Fibroblast of the conjunctiva (primary cell): ENCODE measurements at regions not wholly inside any gene's neighbourhood (a gene's known extent, or its start where the extent isn't known, plus 50 kb on each side); places are given as distances from the start of the nearest gene placed in this dataset.
"Not testable (repeated sequence)": the region's sequence is repeated elsewhere in the genome, so short reads cannot be mapped to it uniquely, and the experiment has no call there.

ENCODE experiments used
- DNase-seq: peaks from one replicate; pipeline ENCODE4 v3.0.0-alpha.2; 2010; ENCODE audit warnings: low read depth

DNA sequence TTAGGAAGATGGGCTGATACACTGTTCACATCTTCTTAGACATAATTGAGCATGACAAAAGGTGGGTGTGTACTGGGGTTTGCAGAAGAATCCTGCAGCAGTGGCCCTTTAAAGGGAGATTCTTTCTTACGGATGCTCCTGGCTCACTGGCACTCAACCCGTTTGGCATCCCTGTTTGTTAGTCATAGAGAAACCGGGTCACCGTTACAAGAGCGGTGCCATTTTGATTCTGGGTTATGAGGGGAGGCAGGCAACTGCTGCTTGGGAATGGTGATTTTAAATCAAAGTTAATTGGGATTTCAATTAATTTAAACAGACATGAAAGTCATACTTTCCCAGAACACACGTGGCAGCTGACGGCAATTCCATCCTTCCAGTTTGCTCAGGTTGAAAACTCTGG, 245.8 kb downstream of the AACS start:
- no peak for DNase-seq

DNA sequence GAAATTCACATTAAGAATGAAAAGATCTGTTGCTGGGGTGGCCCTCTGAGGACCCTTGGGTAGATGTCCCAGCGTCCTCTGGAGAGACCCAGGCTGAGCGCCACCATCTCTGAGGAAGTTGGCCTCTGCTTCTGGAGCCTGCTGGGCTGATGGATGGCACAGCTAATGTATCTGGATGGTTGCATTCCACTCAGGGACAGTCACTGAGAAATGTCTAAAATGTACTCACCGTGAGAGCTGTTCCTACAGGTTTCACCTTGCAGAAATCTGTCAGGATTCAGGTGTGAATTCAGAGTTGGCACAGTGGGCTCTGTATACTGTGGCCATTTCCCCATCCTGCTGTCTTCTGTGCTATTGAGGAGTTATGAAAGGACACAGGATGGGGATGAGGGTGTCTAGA, 247.2 kb downstream of the AACS start:
- no peak for DNase-seq

DNA sequence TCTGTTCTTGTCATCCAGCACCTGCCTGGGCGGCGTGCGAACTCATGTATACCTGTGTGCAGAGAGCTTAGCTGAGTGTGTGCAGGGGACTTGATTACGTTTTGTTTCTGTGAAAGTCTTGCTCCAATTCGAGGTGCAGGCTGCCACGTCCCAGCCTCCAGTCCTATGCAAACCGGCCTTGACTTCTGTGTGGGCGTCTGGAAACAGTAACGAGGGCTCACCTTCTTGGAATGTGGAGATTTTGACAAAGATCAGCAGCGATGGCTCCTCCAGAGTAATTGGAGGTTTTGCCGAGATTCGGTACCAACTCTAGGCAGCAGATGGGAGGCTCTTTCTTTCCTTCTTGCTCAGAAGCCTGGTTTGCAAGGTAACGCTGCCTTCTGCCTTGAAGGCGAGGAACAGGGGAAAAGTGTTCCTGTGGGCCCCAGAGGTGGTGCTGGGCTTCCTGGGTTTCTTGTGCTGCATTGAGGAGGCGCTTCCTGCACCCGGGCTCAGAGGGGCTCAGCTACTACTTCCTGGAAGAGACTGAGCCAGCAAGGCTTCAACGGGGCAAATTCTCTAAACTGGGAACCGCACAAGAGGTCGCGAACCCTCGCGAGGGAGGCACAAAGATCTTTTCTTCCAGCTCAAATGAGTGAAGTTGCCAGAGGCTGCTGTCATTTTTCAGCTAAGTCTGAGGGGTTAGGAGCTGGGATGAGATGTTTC, 249.0 kb downstream of the AACS start:
- no peak for DNase-seq

DNA sequence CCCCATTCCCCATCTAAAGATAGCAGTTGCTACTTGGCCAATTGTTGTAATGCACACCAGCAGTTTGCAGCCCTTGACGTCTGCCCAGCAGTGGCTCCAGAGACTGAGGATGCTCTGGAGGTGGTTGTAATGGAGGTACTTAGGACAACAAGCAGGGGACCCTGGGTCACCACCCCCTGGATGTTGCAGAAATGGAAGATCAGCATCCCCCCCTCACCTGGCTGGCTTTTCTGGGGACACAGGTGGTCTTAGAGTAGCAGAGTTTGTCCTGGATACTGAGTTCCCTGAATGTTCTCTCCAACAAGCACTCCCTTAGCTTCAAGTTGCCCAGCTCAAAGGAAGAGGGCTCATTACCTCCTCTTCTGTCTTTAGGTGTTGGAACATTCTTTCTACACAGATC, 250.5 kb downstream of the AACS start:
- no peak for DNase-seq

DNA sequence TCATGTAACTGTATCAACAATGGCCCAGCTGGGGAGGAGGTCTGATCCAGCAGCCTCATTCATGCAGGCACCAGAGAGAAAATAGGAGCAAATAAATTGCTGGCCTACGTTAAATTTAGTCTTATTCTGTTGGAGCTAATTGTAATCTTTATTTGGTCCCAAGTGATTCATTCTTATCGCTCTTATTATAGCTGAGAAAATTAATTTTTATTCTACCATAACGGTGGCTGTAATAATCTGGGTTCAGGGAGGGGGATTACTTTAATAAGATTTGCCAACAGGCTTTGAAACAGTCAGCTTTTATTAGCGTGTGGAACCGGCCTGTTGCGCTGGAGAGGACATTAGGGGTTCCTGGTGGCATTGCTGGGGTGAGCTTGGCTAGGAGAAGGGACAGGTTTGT, 254.9 kb downstream of the AACS start:
- DNase-seq, result no peak

DNA sequence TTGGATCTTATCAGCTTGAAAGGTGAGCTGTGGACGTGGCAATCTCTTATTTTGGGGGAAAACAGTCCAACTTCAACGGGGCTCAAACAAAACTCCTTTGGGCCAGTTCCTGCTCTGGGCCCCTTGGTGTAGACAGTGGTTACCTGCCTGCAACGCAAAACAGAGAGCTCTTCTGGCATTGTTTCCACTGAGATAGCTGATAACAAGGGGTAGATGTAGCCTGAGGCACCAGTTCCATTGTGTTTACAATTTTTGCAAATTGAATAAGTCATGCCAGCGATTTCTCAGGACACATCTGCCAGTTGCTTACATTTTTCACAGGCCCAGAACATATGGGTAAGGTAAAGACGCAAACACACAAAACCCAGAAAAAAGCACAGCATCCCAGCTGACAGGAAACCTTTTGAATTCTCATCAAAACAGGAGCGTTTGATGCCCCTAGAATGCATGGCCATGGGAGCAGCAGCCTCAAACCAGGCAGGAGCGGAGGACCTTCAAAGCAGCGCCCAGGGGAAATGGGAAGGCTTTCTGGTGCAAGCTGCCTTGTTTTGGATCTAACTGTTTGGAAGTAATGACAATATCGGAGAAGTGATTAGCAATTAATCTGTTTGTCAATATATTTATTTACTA, 259.7 kb downstream of the AACS start:
- DNase-seq, result no peak

- no peak for DNase-seq
Measured at GRCh38 chr12:125329239-125330102, 264.2 kb downstream of the AACS start.

- DNase-seq, result no peak
Measured at GRCh38 chr12:125330645-125331341, 265.6 kb downstream of the AACS start.

- DNase-seq, result no peak
Measured at GRCh38 chr12:125331342-125332052, 266.3 kb downstream of the AACS start.

GRCh38 chr12:125332900-125333299, 267.7 kb downstream of the AACS start:
- DNase-seq, result no peak

GRCh38 chr12:125336246-125336645, 271.0 kb downstream of the AACS start:
- DNase-seq, result no peak

DNA sequence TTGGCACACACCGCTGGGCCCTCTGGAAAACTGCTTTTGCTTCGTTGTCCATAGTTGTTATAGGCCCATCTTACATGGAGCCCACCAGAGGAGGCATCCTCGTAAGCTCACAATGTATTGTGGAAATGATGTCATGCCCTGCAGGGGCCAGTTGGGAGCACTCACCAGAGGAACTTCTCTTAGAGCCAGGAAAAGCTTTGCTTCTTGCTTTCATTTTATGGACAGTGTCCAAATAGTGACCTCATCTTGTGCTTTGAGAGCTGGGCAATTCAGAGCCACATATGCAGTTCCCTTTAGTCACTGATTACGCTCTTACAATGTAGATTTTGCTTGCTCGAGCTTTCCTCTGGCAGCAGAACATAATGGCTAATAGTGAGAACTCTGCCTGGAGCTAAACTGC, 275.6 kb downstream of the AACS start:
- peak; percentile 23 for DNase-seq

DNA sequence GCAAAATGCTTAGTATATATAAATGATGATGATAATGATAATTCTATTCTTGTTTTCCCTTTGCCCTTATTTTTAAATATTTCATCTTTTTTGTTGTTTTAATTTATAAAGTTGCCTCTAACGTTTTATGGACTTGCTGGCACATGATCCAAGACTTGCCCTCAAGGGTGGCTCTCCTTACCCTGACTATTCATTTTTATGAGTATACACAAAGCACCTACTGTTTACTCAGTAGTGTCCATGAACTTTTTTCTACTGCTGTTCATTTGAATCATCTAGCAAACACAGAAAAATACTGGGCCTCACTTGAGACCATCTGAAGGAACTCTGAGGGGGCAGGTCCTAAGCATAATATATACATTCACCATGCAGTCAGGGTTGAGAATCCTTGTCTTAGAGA, 276.2 kb downstream of the AACS start:
- no peak for DNase-seq

DNA sequence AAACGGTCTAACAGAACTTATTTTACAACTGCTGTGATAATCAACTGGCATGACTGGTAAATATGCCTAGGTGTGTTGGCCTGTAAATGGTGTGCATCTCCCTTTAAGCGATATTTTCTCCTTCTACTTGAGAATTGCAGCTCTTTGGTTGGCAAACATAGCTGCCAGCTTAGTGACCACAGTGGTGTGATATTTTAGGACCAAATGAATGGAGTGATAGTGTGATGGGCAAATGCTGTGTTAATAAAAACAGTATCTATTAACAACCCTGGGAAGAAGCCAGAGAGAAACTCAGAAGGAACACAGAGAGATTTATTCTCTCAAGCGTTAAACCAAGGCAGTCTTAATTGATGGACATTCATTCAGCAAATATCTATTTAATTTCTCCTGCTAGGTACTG, 278.4 kb downstream of the AACS start:
- DNase-seq, result no peak

GRCh38 chr12:125346362-125346761, 281.1 kb downstream of the AACS start:
- no peak for DNase-seq

- DNase-seq, result no peak
Measured at GRCh38 chr12:125351788-125352187, 286.6 kb downstream of the AACS start.

DNA sequence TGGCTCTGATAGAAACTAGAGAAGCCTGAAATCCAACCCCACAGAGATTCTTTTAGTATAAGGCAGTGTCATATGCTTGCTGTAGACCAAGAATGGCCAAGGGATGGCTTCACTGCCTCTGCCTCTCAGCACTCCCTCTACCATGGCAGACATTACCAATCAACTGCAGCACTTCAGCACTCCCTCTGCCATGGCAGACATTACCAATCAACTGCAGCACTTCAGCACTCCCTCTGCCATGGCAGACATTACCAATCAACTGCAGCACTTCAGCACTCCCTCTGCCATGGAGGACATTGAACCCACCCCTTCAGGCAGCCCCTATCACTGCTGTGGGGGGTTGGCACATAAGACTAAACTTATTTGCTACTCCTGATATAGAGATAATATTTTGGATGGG, 287.8 kb downstream of the AACS start:
- not testable (repeated sequence) for DNase-seq

DNA sequence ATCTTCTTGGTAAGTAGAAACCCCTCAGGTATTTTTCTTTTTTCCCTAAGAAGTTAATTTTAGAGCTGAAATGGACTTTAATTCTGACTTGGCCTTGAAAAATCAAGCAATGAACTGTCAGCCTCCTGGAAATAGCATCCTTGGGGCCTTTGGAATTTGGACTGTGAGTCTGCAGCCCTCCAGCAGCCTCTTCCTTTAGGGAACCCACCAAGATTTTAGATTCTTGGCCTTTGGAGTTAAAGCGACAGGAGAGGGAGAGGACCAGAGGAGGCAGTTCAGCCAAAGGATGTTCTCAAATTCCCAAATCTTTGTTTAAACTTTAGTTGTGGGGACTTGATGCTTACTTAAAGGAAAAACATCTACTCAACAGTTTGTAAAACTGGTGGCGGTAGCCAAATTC, 288.6 kb downstream of the AACS start:
- DNase-seq, result no peak

- no peak for DNase-seq
Measured at GRCh38 chr12:125355614-125356013, 290.4 kb downstream of the AACS start.

DNA sequence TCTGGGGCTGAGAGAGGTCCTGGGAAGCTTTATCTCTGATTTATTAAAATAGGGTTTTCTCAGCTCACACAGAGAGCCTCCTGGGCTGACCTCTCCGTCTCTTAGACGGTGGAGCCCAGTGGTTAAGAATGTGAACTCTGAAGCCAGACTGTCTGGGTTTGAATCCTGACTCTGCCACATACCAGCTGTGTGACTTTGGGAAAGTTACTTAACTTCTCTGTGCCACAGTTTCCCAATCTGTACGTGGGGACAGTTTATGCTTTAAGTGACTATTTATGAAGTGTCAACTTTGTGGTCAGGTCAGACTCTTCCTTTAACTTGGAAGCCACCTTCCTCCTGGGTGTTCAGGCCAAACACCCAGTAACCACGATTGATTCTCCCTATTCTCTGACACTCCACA, 290.9 kb downstream of the AACS start:
- no peak for DNase-seq

- DNase-seq, result no peak
Measured at GRCh38 chr12:125357561-125357960, 292.3 kb downstream of the AACS start.

- DNase-seq, result no peak
Measured at GRCh38 chr12:125360540-125360939, 295.3 kb downstream of the AACS start.
